NCI-H1105 (cell line): ENCODE measurements at regions not wholly inside any gene's neighbourhood (a gene's known extent, or its start where the extent isn't known, plus 50 kb on each side); places are given as distances from the start of the nearest gene placed in this dataset.
"Not testable (repeated sequence)": the region's sequence is repeated elsewhere in the genome, so short reads cannot be mapped to it uniquely, and the experiment has no call there.

ENCODE experiments used
- DNase-seq: peaks from one replicate; lab custom pipeline; 2025; lab: John Stamatoyannopoulos, UW

DNA sequence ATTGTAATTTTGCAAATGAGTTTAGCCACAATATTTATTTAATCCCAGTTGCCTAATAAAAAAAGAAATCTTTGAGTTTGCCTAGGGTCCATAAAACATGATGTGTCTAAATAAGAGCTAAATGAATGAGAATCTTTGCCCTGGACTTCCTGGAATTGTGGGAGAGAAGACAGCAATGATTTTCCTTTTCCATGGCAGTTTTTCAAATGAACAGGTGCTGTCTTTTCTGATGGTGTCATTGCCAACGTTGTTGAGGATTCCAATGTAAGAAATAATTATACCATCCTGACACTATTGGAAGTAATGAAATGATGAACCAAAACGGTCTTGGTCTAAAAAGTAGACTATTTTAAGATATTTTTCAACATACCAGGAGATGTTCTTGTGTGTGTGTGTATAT is 984.7 kb upstream of the CELF2 start:
- DNase-seq: no peak

DNA sequence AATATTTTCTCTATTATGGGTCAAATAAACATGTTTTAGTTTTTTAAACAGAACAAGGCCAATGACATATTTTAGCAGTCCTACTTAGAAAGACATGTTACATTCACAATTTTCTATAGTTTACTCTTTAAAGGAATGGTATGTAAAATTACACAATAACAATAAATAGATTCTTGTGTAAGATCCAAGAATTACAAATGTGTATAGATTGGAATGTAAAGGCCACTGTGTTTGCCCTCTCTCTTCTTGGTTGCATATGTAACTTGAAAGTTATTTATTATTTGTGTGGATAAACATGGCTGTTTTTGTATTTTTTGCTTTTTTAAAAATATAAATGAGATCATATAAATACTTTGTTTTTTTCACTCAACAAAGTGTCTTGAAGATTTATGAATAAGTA is 979.3 kb upstream of the CELF2 start:
- no peak for DNase-seq

DNA sequence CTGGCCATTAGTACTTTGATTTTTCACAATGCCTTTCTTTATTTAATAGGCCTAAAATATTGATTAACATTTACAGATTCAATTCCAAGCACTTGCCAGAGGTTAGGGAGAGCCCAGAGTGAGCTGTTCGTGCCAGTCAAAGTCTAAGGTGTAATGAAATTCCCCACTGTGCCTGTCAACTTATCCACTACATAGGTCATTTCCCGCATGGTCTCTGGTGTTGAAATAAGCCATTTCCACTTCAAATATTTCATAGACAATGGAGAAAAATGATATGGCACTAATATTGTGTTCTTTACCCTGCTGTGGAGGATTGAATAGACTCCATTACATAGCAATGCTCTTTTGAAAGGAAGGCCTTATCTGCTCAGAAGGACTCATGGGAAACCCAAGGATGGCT is 978.1 kb upstream of the CELF2 start:
- DNase-seq: no peak

DNA sequence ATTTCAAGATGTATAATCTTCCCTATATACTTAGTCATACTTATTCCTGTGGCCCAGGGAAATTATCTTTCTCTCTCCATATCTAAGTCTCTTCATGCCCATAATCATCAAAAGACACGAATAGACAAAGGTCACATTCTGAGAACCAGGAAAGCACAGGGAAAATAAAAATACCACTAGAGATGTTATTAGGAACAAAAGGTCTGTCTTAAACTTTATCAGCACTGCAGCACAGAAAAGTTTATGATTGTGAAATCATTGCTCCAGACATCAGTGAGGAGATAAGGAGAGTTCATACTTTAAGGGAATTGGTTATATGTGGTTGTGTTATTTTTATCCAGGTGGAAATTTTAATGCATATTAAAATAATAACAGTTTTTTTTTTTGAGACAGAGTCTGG is 974.6 kb upstream of the CELF2 start:
- DNase-seq: no peak

DNA sequence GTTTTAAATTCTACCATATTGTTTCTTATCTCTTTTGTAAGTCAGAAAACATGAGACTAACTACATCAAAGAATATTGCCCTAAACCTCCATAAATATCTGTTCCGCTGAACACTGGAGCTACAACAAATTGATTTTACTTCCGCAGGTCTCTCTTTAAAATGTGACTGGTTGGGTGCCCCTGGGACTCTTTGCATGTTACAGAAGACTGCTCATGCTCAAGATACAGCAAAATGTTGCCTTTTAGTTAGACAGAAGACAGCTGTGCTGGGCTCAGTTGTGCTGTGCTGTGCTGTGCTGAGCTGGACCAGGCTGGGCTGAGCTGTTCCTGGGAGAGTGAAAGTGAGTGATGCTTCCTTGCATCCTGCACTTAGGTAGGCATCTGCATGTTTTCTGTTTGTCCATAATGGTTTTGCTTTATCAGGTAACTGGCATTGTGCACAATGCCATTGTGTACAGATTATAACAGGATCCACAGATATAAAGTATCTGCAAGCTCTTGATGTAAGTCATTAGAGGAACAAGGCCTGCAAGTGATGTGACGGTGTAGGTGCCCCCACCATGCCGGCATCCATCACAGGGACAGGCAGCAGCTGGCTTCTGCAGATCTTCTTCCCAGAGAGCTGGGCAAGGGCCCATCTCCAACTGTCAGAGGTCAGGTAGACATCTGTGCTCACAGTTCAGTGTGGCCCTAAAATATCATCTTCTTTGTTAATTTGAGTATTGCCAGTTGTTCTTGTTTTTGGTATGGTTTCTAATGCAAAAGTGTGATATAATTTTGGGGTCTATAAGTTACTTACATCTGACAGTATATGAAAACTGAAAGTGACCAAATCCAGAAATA is 972.5 kb upstream of the CELF2 start:
- no peak for DNase-seq

DNA sequence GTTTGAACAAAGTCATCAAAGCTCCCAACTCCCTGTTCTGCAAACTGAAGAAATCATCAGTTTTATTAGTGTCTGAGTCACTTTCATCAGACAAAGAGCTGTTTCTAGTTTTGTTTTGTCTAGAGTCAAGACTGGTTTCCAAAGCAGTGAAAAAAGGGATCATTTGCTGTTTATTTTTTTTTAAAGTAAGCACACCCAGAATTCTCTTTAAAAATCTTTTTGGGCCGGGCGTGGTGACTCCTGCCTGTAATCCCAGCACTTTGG is 972.0 kb upstream of the CELF2 start:
- no peak for DNase-seq

DNA sequence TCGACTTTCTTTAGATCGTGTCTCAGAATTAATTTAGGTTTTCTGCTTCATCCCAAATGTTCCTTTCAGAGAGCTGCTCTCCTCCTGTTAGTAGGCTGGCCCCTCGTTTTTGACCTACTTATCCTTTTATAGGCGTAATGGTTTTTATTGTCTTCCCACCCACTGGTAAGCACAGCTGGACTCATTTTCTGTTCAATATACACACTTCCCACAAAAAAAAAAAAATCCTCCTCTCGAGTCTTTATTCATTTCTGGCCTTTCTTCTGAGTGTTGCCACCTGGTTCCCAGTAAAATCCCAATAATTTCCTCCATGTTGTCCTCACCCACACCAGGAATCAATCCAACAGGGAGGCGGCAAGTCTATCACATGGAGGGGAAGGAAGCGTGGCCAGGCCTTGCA is 970.2 kb upstream of the CELF2 start:
- no peak for DNase-seq

DNA sequence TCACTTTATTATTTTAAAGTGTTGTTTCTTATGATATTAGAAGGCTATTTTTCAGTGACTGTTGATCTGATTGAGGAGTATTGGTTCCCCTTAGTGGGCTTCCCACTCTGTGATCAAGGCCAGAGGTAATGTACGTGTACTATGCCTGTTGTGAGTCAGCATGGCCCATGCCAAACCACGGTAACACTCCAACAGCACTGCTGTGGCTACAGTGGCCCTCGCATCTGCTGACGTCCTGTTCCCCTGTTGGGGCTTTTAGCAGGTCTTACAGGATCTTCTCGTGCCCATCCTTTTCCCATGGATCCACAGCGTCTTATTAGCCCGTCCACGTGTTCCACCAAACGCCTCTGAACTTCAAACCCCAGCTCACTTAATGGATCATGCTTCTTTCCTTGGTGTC is 964.6 kb upstream of the CELF2 start:
- no peak for DNase-seq

DNA sequence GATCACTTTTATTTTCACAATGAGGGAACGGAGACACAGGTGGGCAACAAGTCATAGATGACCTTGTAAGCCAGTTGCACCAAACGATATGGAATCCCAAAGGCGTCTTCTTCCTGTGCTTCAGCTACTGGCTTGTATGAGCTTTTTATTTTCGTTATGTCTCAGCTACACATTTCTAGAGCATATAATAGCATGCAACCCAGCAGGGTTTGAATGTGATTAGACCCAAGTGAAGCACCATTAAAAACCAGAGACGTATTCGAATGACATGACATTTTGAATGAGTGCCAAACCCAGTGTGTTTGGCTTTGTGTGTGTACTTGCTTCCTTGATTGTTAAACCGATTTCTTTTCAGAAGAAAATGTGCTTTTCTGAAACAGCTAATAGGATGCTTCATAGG is 963.2 kb upstream of the CELF2 start:
- DNase-seq: no peak

DNA sequence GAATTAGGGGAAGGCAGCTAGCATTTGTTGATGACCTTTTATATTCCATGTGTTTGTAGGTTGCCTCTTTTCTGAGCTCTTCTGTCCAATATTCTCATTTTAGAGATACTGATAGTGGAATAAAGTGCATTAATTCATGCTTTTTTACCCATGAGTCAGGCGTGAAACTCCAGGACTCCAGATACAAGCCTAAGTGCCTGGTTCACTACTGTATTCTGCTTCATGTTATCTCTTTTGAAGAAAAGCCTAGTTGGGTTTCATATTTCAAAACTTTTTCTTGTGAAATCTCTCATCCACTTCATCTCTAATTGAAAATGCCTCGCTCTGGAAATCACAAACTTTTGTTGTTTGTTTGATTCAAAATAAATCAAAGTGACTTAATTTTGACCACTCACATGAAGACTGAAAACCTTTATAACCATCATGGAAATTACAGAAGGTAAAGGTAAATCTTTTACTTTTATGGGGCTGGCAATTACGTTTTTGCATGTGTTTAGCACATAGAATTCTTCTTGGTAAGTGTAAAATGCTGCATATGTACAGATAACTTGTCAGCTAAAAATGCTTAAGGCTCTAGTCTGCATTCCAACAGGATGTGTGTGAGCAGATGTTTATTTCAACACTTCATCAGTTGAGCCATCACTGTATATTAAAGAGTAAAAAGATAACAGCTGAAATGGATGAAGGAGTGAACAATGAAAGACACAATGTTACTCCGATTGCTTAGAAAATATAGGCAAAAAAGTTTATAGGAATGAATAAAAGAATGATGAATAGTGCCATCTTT is 961.8 kb upstream of the CELF2 start:
- no peak for DNase-seq

DNA sequence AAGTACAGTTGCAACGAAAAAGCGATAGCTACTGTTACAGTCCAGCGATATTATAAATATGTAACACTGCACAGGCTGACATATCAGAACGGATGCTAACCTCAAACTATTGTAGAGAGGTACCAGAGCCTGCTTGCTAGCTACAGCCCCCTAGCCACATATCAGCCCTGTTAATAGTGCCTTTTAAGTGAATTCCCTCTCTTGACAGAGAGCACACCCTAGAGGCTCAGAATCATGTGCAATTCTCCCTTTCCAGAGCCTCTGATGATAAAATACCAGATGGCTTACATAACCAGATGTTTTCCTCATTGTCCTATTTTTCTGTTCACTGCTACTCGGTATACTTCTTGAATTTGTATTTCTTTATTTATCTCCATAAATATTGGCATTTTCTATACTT is 960.7 kb upstream of the CELF2 start:
- DNase-seq: no peak

DNA sequence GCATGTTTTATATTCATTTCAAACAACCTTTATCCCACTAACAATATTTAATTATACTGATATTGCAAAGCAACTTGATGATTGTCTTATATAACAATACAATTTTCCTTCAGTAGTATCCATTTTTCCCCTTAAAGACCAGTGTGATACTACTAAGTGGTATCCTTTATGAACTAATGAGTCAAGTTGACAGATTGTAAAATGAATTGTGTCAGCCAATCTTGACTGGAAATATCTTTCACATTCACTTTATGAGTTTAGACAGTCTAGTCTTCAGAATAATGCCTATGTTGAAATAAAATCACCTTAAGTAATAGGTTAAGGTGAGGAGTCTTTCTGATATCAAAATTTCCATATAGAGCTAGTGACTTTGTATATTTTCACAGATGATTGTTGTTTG is 950.0 kb upstream of the CELF2 start:
- DNase-seq: no peak

DNA sequence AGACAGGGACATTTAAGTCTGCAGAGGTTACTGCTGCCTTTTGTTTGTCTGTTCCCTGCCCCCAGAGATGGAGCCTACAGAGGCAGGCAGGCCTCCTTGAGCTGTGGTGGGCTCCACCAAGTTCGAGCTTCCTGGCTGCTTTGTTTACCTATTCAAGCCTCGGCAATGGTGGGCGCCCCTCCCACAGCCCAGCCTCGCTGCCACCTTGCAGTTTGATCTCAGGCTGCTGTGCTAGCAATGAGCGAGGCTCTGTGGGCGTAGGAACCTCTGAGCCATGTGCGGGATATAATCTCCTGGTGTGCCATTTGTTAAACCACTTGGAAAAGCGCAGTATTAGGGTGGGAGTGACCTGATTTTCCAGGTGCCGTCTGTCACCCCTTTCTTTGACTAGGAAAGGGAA is 942.8 kb upstream of the CELF2 start:
- not testable (repeated sequence) for DNase-seq

DNA sequence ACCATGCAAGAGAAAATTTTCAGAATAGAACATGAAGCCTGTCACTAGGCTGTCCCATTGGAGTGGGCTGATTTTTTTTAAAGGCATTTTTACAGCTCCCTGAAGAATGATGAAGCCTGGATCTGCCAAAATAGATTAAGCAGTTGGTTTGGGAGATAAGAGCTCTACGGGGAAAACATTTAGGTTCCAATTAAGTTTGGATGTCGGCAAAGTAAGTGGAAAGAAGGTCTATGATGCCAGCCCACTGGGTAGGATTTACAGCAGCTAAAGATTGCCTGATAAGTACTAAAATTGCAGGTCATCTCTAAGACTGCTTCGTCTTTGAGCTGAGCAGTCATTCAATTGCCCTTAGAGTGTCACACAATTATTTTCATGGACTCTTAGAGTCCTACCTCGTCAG is 939.2 kb upstream of the CELF2 start:
- DNase-seq: no peak

DNA sequence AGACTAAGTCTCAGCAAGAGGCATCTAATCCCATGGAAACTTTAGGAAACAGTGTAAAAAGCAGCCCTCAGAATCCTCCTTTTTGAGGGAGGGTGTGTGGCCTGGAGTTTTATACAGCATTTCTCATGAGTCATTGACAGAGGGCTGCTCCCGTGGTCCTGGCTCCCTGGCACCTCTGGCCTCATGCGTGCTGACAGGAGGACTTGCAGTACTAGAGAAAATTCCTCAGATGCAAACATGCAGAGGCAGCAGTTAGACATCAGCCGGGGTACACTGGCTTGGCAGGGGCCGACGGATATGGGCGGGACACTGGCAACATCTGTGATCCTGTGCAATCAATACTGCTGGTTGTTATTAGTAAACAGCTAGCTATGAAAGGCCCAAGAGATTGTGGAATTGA is 925.1 kb upstream of the CELF2 start:
- no peak for DNase-seq

DNA sequence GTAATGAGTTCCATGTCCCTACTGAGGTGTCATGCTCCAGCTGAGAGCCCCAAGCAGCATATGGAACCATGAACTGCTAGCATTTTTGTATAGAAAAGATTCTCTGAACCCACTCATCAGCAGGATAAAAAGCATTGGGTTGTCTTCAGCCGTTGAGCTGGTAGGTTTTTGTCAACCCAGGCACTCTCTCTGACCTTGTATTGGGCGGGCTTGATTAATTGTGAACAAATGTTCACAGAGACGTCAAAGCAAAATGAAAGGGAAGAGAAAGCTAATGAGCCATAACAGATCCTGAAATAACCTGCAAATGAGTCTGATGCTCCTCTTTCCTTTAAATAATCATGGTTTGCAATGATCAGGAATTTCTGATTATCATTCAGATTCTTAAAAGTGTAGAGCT is 924.7 kb upstream of the CELF2 start:
- DNase-seq: no peak

DNA sequence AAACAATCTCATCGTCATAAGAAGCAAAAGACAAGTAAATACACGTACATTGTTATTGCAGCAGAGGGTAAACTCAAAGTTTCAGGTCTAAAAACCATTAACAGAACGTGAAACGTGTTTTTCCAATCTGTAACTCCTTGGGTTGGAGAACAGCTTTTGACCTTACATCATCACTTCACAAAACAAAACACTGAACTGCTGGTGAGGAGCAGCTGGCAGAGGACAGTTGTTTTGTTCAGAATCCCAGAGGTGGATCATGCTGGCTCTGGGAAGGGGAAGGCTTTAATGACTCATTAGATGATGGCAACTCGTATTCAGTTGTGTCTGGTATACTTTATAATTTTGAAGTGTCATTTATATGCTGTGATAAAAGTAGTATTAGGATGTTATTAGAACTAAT is 923.0 kb upstream of the CELF2 start:
- no peak for DNase-seq

DNA sequence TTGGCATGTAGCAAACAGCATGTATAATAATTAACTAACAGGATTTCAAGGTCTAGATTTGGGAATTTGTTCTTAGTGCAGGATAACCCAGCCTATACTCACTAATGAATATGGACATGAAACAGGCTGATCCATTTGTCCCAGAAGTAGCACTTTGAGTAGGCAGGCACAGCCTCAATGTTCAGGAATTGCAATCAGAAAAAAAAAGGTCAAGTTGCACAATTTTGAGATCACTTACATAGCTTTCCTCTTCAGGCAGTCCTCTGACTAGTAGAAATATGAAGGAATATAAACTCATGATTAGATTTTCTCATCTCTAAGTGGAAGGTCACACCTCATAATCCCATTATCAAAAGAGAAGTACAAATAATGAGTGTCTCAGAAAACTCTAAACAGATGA is 921.4 kb upstream of the CELF2 start:
- DNase-seq: no peak

DNA sequence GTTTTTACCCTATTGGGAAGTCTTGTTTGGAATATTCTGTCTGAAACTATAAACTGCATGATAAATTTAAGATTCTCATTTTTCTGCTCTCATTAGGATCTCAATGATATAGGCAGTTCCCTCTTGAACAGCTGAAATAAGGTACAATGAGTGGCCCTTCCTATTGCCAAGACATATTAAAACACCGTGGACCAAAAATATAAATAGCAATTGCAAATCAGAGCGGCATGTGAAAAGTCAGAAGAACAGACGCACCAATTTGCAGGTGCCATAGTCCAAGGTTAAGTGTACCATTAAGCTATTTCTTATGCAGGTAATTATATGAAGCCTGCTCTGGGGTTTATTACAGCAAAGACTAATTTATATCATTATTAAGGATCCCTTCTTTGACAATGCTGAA is 920.8 kb upstream of the CELF2 start:
- DNase-seq: no peak

DNA sequence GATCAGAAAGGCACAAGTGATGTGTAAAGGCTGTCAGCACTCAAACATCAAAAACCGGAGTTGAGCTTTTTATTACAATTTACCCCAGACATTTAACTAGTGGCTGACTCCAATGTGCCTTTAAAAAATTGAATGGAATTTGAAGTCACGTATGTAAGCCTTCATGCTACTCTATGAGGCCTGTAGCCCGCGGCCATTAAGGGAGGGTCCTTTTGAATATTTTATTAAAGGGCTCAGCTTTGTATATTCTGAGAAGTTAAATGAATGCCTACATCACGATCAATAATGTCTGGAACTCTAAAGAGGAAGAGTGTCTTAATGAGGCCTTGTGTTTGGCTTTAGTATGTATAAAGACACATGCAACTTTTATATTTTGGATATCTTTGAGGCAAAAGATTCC is 916.6 kb upstream of the CELF2 start:
- no peak for DNase-seq

DNA sequence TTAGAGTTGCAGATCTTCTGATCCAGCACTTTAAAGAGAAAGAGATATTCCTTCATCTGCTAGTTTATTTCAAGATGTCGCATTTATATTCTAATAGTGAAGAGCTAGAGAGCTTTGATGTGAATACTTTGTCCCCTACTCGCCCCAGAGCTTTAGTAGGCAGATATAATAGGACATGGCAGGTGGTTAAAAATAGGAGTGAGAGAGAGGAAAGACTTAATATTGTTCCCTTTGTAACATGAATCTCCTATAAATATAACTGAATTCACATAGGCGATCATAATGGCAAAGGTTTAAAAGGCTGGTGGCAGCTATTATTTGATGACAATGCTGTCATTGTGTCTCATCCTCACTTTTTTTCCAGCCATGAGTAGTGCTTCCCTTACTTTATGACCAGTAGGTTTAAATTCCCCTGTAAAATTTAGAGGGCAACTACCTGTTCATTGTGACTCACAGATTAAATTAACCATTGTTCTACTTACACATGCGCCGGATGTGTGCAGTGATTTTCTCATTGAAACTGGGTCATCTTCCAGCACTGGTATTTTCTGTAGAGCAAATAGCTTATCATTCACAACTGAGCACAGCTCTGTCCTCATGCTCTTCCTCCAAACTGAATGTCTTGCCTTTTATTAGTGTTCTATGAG is 906.7 kb upstream of the CELF2 start:
- no peak for DNase-seq

DNA sequence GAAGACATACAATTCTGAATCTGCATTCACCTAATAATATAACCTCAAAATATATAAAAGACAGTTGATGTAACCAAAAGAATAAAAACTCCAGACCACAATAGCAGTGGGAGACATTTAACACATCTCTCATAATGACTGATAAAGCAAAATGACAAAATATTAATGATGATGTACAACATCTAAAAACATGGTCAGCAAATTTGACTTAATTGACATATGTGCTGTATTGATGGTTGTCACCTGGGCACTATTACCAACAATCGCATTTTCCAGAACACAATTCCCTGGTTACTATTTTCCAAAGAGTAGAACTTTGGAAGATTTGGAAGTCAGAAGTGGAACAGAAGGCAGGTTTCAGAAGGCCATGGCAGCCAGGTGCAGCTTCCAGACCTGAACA is 899.5 kb upstream of the CELF2 start:
- DNase-seq: no peak

DNA sequence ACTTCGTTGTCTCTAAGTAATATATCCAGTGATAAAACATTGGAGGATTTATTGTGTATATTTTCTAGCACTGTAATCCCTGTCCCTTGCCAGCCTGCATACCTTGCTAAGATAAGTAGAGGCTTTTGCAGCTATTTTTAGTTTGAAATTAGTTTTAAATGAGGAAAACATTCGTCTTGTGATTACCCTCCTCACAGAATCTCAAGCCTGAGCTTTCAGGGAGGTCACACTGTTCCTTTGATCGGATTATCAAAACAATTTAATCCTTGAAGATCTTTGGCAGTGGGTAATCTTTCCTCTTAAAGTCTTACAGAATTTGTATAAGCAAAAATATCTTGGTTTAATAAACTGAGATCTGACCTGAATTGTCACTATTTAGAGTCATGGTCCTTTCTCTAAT is 897.0 kb upstream of the CELF2 start:
- DNase-seq: no peak

DNA sequence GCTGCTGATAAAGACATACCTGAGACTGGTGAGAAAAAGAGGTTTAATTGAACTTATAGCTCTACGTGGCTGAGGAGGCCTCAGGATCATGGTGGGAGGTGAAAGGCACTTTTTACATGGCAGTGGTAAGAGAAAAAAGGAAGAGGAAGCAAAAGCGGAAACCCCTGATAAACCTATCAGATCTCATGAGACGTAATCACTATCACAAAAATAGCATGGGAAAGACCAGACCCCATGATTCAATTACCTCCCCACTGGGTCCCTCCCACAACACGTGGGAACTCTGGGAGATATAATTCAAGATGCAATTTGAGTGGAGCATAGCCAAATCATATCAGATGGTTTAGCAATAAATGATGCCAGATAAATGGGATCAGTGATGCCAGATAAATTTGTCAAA is 892.0 kb upstream of the CELF2 start:
- DNase-seq: no peak
